GM12864 (cell line): ENCODE measurements at regions not wholly inside any gene's neighbourhood (a gene's known extent, or its start where the extent isn't known, plus 50 kb on each side); places are given as distances from the start of the nearest gene placed in this dataset.
A peak's percentile ranks its signal among the peaks of the same experiment; 100 is the strongest.

Experiments used
- DNase-seq: peaks from one replicate; pipeline ENCODE4 v3.0.0-alpha.2; 2011; ENCODE audit warnings: low read depth
- H3K4me3 ChIP-seq: 2 replicates; pipeline ENCODE4 v1.5.1; 2011; ENCODE audit warnings: mild to moderate bottlenecking, low read depth, low read length, control low read depth
- CTCF ChIP-seq: IDR thresholded peaks from 2 replicates; pipeline ENCODE4 v1.5.1; 2011; ENCODE audit warnings: low read depth, mild to moderate bottlenecking, moderate library complexity, low read length, control low read depth, inconsistent platforms; ENCODE audit errors: missing control alignments

GRCh38 chr1:81230983-81231728, 569.6 kb upstream of the ADGRL2 start:
- no peak for TF ChIP-seq CTCF
- DNase-seq, result no peak
- H3K4me3 ChIP-seq, result no peak overlapping the region

DNA sequence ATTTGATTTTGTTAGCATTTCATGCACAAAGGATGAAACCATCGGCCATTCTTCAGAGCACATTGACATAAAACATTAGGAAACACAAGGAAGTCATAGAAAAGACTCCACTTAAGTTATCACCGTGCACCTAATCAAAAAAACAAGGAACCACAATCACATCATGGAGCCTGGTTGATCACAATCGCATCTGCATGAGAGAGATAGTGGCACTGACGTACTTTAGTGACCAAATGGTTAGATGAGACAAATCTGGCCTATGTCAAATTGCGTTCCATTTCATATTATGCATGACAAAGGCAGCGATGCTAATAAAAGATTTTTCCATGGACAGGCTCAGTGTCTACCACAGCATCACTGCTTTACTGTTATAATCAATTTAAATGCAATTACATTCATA, 571.8 kb upstream of the ADGRL2 start:
- DNase-seq, result no peak
- no peak overlapping the region for H3K4me3 ChIP-seq
- TF ChIP-seq CTCF, result no peak

DNA sequence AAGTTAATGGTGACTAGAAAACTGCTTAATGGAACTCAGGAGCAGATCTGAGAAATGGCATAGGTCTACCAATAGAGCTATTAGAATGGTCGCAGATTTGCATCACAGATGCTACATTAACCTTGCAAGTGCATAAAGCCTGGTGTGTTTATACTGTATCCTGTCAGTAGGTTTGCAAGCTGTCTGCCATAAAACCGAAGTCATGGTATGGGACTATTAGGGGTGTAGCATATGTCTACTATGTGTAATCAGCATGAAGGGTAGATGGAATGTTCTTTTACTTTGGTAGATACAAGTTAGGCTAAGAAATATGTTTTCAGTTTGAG, 574.2 kb upstream of the ADGRL2 start:
- no peak overlapping the region for H3K4me3 ChIP-seq
- DNase-seq, result no peak
- TF ChIP-seq CTCF, result no peak

DNA sequence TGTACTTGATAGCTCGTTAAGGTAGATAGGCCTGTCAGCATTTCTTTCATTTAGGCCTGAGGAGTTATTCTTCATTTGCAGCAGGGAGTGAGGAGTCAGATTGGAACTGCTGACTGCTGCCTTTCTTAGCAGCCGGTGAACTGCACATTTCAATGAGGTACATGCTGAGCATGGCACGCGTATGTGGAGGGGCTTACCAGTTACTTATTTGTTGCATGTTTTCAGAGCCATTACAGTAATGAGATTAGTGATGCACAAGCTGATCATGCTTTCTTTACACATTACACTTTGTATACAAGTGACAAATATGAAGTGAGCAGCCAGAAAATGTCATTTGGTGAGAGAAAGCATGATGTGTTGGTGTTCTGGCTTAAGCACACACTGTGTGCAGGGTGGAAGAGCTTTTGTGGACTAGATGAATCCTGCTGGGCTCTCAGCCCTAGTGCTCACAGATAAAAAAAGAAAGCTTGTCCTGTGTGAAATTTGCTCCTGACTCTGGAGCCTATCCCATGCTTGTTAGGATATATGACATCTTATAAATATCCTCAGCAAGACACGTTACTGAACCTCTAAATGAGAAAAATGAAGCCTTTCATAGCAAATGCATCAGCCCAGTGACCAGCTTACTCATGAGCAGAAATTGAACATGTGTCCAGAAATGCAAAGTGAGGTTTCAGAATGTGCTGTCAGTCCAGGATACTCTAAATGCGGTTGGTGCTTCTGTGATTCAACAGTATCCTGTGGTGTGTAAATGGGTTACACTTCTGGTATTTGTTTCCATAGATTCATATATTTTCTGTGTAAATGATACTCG, 574.7 kb upstream of the ADGRL2 start:
- TF ChIP-seq CTCF, result no peak
- H3K4me3 ChIP-seq, result no peak overlapping the region
- DNase-seq, result peak; percentile 64

DNA sequence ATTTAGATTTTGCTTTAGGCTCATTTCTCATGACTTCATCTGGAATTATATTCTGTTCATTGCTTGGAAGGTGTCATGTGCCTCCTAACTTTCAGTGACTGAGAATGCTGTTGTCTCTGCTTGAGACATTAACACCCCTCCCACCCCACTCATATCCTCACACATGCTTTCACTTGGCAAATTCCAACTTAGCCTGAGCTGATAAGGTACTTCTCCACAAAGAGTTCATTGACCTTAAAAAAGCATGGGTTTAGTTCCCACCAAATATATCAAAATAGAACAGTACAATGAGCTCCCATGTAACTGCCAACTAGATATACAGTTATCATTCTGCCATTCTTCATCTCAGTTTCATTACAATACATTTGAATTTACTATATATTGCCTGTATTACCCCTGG, 576.5 kb upstream of the ADGRL2 start:
- no peak for DNase-seq
- TF ChIP-seq CTCF, result no peak
- no peak overlapping the region for H3K4me3 ChIP-seq

- no peak for DNase-seq
- no peak overlapping the region for H3K4me3 ChIP-seq
- TF ChIP-seq CTCF, result no peak
These were observed 579.2 kb upstream of the ADGRL2 start for GRCh38 chr1:81221564-81221963.
